ENCODE measurements at regions not wholly inside any gene's neighbourhood (a gene's known extent, or its start where the extent isn't known, plus 50 kb on each side); places are given as distances from the start of the nearest gene placed in this dataset.

DNA sequence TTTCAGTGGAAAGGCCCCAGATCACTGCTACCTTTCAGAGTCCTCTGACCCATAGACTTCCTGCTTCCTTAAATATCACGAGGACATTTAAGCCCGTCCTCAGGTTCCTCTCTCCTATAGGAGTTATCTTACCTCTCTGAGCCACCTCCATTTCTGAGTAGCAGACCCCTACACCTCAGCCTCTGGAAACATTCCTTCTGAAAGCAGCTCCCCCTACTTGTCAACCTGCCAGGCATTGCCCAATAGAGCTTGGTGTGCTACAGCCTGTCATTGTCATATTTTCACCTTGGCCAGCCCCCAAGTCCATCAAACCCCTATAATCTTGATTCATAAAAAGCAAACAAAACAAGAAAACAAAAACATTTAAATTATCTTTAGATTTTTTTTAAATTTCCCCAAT is 717.9 kb upstream of the SLC8A1 start:
- no peak overlapping the region for H3K4me3 ChIP-seq
- no peak for DNase-seq
- no peaks in the 10 kb centered on the region for H3K79me2 ChIP-seq (ENCODE audit: low read depth)
- no peaks in the 10 kb centered on the region for H3F3A ChIP-seq (ENCODE audit: insufficient read depth, low read depth)
- H3K4me1 ChIP-seq (replicated peaks; ENCODE audit: insufficient read depth), result no peaks in the 10 kb centered on the region
- H3K4me2 ChIP-seq, result no peak overlapping the region
- H3K27me3 ChIP-seq (ENCODE audit: insufficient read depth, low read depth), result no peaks in the 10 kb centered on the region
- ChIA-PET POLR2A (ENCODE audit: unreplicated experiment) (no interaction called here), CTCF (no interaction called here)
- 0 out of 2 replicates have a peak, but pooled peaks cover 6% of the 10 kb centered on the region for H3K9me3 ChIP-seq (ENCODE audit: insufficient read depth, low read depth)
- H3K9me2 ChIP-seq (ENCODE audit: insufficient read depth), result no peaks in the 10 kb centered on the region
- intact Hi-C loops (cut with micrococcal nuclease; ENCODE audit: unreplicated experiment), result no loop called here
- no peak overlapping the region for H3K27ac ChIP-seq
- no TSS peak for BruUV-seq (replicated peaks)
- TF ChIP-seq, protein P1, sequence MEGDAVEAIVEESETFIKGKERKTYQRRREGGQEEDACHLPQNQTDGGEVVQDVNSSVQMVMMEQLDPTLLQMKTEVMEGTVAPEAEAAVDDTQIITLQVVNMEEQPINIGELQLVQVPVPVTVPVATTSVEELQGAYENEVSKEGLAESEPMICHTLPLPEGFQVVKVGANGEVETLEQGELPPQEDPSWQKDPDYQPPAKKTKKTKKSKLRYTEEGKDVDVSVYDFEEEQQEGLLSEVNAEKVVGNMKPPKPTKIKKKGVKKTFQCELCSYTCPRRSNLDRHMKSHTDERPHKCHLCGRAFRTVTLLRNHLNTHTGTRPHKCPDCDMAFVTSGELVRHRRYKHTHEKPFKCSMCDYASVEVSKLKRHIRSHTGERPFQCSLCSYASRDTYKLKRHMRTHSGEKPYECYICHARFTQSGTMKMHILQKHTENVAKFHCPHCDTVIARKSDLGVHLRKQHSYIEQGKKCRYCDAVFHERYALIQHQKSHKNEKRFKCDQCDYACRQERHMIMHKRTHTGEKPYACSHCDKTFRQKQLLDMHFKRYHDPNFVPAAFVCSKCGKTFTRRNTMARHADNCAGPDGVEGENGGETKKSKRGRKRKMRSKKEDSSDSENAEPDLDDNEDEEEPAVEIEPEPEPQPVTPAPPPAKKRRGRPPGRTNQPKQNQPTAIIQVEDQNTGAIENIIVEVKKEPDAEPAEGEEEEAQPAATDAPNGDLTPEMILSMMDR (conservative IDR thresholded peaks at IDR 0.05), result no peak
- TF ChIP-seq EZH2 (IDR thresholded peaks at IDR 0.05; ENCODE audit: low read depth), result no peak
- no peak overlapping the region for H2AFZ ChIP-seq
- H3K36me3 ChIP-seq (ENCODE audit: low read depth), result no peaks in the 10 kb centered on the region
- H4K20me1 ChIP-seq (ENCODE audit: insufficient read depth), result no peaks in the 10 kb centered on the region

DNA sequence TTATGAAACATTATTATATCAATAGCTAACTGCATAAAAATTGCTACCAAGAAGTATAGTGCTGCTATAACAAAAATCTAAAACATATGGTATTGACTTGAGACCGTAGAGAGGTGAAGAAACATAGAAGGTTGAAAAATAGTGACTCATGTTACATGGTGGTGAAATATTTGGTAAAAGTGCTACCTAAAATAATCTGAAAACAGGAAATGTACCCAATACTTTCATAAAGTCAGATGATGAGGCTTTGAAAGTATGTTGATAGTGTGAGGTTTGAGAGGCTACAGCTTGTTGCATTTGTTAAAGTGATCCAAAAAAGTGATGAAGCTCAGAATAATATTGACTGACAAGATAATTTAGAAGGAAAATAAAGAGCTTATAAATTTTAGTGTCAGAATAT is 718.7 kb upstream of the SLC8A1 start:
- H2AFZ ChIP-seq, result peak overlapping the region; percentile 10; the same call in 1 of the 2 replicates
- no peak overlapping the region for H3K4me3 ChIP-seq
- no peaks in the 10 kb centered on the region for H3F3A ChIP-seq (ENCODE audit: insufficient read depth, low read depth)
- H3K9me2 ChIP-seq (ENCODE audit: insufficient read depth), result no peaks in the 10 kb centered on the region
- no peak overlapping the region for H3K27ac ChIP-seq
- intact Hi-C loops (cut with micrococcal nuclease; ENCODE audit: unreplicated experiment), result no loop called here
- no peaks in the 10 kb centered on the region for H4K20me1 ChIP-seq (ENCODE audit: insufficient read depth)
- no peak overlapping the region for H3K4me2 ChIP-seq
- H3K79me2 ChIP-seq (ENCODE audit: low read depth), result no peaks in the 10 kb centered on the region
- no peaks in the 10 kb centered on the region for H3K4me1 ChIP-seq (replicated peaks; ENCODE audit: insufficient read depth)
- 0 out of 2 replicates have a peak, but pooled peaks cover 6% of the 10 kb centered on the region for H3K9me3 ChIP-seq (ENCODE audit: insufficient read depth, low read depth)
- ChIA-PET CTCF (no interaction called here), POLR2A (ENCODE audit: unreplicated experiment) (interaction anchor here (0.6 kb wide), 1 partner anchor 445 kb away, joined by 3 read pairs; no protein-coding TSS in a partner anchor)
- no peaks in the 10 kb centered on the region for H3K36me3 ChIP-seq (ENCODE audit: low read depth)
- no peaks in the 10 kb centered on the region for H3K27me3 ChIP-seq (ENCODE audit: insufficient read depth, low read depth)
- DNase-seq, result no peak
- TF ChIP-seq, protein P1 (conservative IDR thresholded peaks at IDR 0.05), result no peak
- no peak for TF ChIP-seq EZH2 (IDR thresholded peaks at IDR 0.05; ENCODE audit: low read depth)
- no TSS peak for BruUV-seq (replicated peaks)

DNA sequence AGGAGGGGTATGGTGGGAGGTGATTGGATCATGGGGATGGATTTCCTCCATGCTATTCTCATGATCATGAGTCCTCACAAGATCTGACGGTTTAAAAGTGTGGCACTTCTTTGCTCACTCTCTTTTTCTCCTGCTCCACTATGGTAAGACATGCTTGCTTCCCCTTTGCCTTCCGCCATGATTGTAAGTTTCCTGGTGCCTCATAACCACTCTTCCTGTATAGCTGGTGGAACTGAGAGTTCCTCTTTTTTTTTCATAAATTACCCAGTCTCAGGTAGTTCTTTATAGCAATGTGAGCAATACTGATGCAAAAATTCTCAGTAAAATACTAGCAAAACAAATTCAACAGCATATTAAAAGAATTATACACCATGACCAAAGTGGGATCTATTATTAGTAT is 728.5 kb upstream of the SLC8A1 start:
- no peaks in the 10 kb centered on the region for H4K20me1 ChIP-seq (ENCODE audit: insufficient read depth)
- CTCF ChIA-PET, result no interaction called here
- TF ChIP-seq, protein P1 (conservative IDR thresholded peaks at IDR 0.05), result no peak
- no peak for TF ChIP-seq EZH2 (IDR thresholded peaks at IDR 0.05; ENCODE audit: low read depth)
- POLR2A ChIA-PET (ENCODE audit: unreplicated experiment), result no interaction called here
- no peak overlapping the region for H3K27ac ChIP-seq
- H3K4me2 ChIP-seq, result no peak overlapping the region
- no peak overlapping the region for H3K4me3 ChIP-seq
- no TSS peak for BruUV-seq (replicated peaks)
- H3K79me2 ChIP-seq (ENCODE audit: low read depth), result no peaks in the 10 kb centered on the region
- no peaks in the 10 kb centered on the region for H3K36me3 ChIP-seq (ENCODE audit: low read depth)
- DNase-seq, result no peak
- H2AFZ ChIP-seq, result no peak overlapping the region
- H3K9me3 ChIP-seq (ENCODE audit: insufficient read depth, low read depth), result no peaks in the 10 kb centered on the region
- intact Hi-C loops (cut with micrococcal nuclease; ENCODE audit: unreplicated experiment), result no loop called here
- no peaks in the 10 kb centered on the region for H3K27me3 ChIP-seq (ENCODE audit: insufficient read depth, low read depth)
- no peaks in the 10 kb centered on the region for H3K9me2 ChIP-seq (ENCODE audit: insufficient read depth)
- H3F3A ChIP-seq (ENCODE audit: insufficient read depth, low read depth), result no peaks in the 10 kb centered on the region
- H3K4me1 ChIP-seq (replicated peaks; ENCODE audit: insufficient read depth), result no peaks in the 10 kb centered on the region

All from PC-9 (cell line).